Stimulated activated CD4-positive, alpha-beta T cell treated with anti-CD3 and anti-CD28 coated beads, TNF-alpha, amount 100 ng/mL, for 1 hour (primary cell): ENCODE measurements at regions not wholly inside any gene's neighbourhood (a gene's known extent, or its start where the extent isn't known, plus 50 kb on each side); places are given as distances from the start of the nearest gene placed in this dataset.

Source experiments
- DNase-seq, 3 donors: peaks; one replicate each; pipeline ENCODE4 v3.0.0-alpha.2; 2020; ENCODE audit warnings: low read depth in 3 of 3, low spot score in 1 of 3

GRCh38 chr6:134866563-134866962, 83.3 kb downstream of the ALDH8A1 start:
- no peak for DNase-seq

GRCh38 chr6:134864558-134864957, 85.3 kb downstream of the ALDH8A1 start:
- DNase-seq: no peak

DNA sequence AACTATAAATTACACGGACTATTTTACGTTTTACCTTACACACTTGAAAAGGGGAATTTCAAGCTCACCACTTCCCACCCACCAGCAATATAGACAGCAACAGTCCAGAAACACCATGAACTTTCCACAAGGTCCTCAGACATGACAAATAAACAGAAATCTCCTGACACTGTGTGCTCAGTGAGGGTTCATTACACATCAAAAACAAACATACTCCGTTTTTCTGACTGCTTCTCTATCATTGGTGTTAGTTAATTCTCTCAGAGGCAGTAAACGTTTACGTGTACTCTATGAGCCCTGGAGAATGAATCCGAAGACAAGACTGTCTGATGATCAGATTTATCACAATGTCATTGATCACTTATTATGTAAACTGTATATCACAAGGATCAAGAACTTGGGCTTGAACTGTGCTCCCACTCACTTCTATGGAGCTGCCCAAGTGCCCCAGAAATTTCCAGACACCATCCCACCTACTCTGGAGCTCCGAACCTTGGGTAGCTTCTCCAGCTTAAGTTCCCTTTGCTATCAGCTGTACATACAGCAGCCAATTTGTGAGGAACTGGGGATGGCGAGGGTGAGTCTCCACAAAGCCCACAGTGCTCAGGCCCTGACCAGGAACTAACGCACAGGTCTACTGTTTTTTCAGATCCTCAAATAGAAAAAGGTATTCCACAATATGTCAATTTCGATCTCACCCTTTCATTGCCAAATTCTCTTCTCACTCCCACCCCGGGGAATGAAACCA, 86.0 kb downstream of the ALDH8A1 start:
- DNase-seq: no peak

- DNase-seq: no peak
These were observed 95.5 kb downstream of the ALDH8A1 start for GRCh38 chr6:134854366-134854765.

DNA sequence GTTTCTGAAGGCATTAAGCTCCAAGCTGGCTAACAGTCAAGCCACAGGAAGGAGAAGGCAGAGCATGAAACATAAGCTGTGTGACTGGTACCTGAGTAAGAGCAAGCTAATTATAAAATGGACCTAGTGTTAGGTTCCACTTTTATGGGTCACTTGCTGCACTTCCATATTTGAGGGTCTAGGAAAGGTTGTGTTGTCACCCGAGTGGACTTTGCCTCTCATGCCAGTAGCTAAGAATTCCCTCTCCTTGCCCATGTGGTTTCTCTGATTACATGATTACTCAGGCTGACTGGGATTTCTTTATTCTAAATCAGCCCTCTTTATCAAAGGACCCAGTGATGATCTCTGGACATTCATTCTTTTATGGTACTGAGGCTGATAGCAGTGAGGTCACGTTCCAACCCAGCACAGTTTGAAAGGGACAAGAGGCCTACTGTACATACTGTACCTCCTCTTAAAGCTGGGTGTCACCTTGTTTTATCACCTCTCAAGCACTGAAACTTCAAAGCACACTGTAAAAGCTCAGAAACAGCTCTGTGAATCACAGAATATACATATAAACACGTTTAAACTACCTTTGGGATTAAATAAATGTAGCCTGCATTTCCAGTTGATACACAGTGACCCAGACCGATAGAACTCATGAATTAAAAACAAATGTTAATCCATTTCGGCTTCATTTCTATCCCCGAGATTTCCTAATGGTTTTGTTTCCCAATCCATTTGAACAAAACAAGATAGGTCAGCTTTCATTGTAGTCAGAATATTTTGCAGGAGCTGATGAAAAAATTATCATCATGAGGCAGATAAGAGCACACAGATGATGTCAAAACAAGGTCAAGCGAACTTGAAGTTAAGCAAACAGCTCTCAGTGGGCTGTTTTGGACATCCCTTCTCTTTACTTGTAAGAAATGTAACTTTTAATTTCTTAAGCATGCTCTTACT, 96.5 kb downstream of the ALDH8A1 start:
- DNase-seq: no peak

DNA sequence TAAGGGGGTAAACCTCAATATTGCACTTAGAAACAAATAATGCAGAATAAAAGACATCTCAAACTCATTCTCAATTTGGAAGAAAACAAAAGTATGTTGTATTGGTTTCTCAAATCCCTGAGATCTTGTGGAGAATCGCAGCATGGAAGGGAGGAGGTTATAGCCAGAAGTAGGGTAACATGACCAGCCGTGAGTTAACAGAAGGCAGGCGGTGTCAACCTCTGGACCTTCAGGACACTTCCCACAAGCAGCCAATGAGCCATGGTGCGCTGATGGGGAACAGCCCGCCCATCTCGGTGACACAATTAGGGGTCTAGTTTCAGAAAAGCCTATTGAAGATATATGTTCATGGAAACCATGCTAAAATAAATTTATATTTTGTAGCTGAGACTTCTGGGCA, 98.4 kb downstream of the ALDH8A1 start:
- DNase-seq: no peak

DNA sequence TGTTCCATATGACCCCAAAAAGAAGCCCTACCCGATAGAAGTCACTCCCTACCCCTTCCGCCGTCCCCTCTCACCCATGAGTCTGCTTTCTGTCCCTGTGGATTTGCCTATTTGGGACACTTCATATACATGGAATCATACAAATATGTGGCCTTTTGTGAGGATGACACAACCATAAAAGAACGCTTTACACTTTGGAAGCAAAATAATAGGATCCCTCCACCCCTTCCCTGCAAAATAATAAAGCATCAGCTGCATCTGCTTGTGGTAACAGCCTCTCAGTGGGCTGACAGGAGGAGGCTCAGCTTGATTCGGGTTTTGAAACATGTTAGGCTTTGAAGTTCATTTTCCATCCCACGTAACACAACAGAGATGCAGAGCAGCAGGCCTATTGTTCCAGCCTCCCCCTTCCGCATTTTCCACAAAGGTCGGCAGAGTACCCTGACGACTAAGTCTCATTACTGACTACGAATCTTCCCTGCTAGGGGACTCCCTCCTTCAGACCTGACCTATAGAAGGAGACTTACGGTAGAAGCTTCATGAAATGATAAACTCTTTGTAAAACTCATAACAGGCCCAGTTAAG, 99.1 kb downstream of the ALDH8A1 start:
- DNase-seq: no peak

DNA sequence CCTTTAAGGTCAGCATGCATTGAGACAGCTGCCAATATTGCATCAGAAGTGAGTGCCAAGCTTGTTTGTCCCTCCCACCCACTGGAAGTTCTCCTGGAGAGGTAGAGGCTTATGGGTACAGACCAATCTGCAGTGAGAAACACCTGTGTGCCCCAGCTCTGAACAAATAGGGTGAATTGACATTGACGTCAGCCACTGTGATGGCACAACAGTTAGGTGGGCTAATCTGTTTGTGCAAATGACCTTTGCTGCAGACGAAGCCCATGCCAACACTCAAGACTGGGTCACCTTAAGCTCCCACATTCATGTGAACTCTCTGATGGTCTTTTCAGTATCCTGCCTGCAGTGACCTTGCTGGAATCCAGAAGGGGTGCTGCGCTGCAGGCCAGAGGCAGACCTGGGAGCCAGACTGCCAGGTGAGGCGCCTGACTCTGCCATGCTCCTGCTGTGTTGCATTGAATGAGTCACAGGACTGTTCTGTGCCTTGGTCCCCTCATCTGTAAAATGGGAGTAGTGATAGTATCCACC, 99.9 kb downstream of the ALDH8A1 start:
- DNase-seq: no peak

GRCh38 chr6:134848076-134848475, 101.8 kb downstream of the ALDH8A1 start:
- no peak for DNase-seq

DNA sequence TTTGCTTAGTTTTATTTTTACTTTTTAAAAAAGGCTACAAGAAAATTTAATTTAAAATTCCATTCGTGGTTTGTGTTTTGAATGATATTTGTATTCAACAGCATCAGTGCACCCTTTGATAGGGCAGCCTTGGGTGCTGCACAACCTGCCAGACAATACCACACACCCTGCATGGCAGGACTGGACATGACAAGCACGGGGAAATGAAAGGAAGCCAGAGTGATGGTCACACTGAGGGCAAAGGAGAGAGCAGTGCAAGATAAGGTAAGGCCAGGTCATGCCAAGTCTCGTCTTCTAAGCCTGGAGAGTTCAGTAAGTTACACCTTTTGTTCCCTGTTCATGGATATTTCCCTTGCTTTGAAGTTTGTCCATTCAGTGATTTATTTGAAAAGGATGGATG, 103.0 kb downstream of the ALDH8A1 start:
- no peak for DNase-seq

- no peak for DNase-seq
These were observed 103.9 kb downstream of the ALDH8A1 start for GRCh38 chr6:134846031-134846430.

DNA sequence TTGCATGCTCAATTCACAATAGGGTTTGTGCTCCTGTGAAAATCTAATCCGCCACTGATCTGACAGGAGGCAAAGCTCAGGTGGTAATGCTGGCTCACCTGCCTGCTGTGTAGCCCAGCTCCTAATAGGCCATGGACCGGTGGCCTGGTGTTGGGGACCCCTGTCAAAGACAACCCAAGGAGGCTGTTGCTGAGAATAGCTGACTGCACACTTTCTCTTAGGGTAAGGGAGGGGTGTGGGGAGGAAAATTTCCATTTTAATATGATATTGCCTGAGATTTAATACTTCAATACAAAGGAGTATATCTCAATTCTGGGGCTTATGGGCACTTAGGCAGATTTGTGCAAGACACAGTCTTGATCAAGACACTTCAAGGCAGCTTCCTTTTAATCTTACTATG, 105.8 kb downstream of the ALDH8A1 start:
- no peak for DNase-seq

DNA sequence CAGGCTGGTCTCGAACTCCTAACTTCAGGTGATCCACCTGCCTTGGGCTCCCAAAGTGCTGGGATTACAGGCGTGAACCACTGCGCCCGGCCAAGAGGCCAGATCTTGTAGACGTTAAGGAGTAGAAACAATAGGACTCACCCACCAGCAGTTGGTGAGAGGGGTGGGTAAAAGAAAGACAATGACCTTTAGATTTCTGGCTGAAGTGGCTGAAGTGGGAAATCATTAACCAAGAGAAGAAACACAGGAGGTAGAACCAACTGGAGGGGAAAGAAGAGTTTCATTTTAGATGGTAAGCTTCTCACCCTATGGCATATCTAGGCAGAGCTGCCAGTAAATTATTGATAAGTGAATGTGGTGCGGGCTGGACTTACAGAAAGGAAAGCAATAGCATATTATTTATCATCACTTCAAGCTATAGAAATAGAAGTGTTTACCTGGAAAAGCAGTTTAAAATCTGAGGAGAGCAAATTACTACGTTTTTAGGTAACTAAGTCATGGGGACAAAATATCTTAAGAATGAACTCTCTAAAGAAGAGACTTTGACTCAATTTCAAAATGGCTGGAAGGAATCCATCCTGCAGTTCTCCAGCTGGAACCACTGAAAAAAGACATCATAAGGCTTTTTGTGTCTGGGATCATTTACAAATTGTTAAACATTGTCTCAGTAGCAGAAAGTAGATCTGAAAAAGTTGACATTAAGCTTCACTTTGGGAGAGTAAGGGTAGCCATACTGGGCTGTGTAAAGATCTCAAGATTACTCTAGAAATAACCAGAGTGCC, 109.6 kb downstream of the ALDH8A1 start:
- DNase-seq: no peak

DNA sequence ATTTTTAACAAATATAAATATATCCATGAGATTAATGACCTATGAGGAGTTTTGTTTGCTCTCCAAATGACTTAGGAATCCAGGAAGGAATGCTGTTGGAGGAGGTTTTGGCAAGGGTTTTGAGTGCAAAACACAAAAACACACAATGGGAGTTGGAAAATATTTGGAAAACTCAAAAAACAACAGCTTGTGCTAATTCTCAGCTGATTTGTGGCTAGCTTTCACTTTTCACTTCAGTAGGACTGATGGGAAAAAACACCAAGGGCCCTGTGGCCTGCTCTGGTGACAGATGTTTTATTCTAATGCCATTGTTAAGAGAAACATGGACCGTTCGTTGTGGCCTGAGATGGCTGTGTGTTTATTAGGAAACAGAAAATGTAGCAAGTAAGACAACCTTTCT, 113.9 kb downstream of the ALDH8A1 start:
- no peak for DNase-seq

GRCh38 chr6:134830940-134831339, 119.0 kb downstream of the ALDH8A1 start:
- DNase-seq: no peak

DNA sequence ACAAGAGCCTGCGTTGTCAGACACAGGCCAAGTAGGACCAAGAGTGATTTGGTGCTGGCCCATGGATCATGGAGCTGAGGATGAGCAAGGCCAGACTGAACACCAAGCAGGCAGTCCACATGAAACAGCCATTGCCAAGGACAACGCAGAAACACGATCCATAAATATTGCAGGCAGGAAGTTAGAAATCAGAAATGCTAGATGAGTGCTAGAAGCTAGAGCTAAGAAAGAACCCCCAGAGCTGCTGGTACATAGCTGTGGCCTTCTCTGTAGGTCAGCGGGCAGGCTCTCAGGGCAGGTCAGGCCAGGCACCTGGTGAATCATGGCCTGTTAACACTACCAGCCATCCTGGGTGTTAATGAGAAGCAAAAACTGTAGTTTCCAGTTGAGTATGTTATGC, 119.7 kb downstream of the ALDH8A1 start:
- no peak for DNase-seq

DNA sequence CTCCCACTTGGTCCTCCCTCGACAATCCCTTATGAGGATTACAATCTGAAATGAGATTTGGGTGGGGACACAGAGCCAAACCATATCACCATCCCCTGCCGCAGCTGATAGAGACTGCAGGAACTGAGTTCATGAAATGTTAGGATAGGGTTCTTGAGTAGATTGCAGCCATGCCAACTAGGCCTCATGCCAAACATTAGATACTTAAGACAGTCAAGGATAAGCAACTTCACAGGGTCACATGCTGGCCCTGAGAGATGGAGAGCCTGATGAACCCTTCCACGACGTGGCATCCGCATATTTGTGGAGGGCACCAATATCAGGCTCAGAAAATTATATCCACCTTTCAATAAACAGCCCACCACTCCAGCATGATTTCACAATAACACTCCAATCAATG, 121.3 kb downstream of the ALDH8A1 start:
- DNase-seq: no peak

DNA sequence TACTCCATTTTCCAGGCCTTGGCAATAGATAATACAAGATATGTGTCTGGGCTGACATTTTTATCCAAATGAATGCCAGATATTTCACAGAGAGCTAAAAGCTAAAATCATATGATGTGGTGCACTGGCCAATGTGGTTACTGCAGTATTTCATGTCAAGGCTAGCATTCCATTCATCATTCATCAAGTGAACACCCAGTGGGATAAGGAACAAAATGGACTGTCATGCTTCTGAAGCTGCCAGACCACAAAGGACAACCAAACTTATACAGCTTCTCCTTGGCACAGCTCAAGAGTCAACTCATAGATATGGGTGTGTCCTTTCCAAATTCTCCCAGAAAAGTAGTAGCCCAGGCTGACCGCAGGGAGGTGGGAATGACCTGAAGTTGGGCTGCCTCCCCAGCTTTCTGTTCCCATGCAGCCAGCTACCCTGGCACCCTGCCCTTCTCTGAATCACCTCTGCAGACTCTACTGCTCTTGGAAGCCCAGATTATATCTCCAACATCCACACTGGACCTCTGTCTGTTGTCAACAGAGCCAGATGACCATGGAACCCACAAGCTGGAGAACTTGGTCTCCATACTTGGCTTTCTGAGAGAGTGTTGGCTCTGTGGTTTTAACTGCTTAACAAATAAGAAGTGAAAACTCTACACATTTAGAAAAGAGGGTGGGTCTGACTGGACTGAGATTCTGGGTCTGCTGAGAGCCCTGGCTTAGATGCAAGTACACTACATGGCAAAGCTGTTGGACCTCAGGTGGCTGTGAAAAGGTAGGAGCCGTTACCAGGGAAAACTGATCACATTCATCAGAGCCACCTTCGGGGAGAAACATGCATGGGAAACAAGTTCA, 122.8 kb downstream of the ALDH8A1 start:
- no peak for DNase-seq

GRCh38 chr6:134823710-134824034, 126.2 kb downstream of the ALDH8A1 start:
- no peak for DNase-seq
